AG04449 (cell line): ENCODE measurements at regions not wholly inside any gene's neighbourhood (a gene's known extent, or its start where the extent isn't known, plus 50 kb on each side); places are given as distances from the start of the nearest gene placed in this dataset.

Experiments used
- CTCF ChIA-PET: fragments of 350-600 bp; formaldehyde crosslinking; extraction: SDS; loops from one replicate; lab custom pipeline; 2021; ENCODE audit warnings: antibody characterized with exemption; lab: Yijun Ruan, JAX
- POLR2A ChIA-PET: fragments of 400-600, 350-600 bp; formaldehyde crosslinking; extraction: SDS; loops from one replicate; lab custom pipeline; 2020; ENCODE audit warnings: antibody characterized with exemption, inconsistent platforms; lab: Yijun Ruan, JAX
- DNase-seq: peaks from one replicate; pipeline ENCODE4 v3.0.0-alpha.2; 2010; ENCODE audit warnings: low read depth, low spot score
- H3K4me3 ChIP-seq: 2 replicates; pipeline ENCODE4 v1.5.1; 2011; ENCODE audit warnings: low read depth, mild to moderate bottlenecking, control low read depth, low read length
- TF ChIP-seq, protein P1 (sequence below): IDR thresholded peaks from one replicate; pipeline ENCODE4 v1.5.1; 2011; ENCODE audit warnings: mild to moderate bottlenecking, moderate library complexity, low read length, control low read depth, inconsistent platforms; ENCODE audit not compliant: insufficient read depth; ENCODE audit errors: missing control alignments

DNA sequence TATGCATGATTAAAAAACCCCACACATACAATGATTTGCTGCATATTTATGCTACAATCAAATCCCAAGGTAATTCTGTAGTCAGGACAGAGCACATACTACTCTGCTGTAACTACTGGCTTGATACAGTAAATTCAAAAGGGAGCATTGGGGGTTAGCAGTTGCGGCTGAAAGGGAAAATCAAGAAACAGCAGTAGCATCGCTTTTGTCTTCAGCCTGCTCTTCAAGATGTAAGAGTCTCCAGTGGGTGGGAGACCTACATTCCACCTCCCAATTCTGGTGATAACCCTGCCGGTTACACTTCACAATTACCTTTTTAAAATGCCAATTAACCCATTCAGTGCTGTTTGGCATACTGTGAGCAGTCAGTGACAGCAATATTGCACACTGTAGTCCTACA lies 259.4 kb downstream of the NR2F2 start:
- CTCF ChIA-PET = no interaction called here
- no peak for DNase-seq
- POLR2A ChIA-PET = no interaction called here
- TF ChIP-seq, protein P1, sequence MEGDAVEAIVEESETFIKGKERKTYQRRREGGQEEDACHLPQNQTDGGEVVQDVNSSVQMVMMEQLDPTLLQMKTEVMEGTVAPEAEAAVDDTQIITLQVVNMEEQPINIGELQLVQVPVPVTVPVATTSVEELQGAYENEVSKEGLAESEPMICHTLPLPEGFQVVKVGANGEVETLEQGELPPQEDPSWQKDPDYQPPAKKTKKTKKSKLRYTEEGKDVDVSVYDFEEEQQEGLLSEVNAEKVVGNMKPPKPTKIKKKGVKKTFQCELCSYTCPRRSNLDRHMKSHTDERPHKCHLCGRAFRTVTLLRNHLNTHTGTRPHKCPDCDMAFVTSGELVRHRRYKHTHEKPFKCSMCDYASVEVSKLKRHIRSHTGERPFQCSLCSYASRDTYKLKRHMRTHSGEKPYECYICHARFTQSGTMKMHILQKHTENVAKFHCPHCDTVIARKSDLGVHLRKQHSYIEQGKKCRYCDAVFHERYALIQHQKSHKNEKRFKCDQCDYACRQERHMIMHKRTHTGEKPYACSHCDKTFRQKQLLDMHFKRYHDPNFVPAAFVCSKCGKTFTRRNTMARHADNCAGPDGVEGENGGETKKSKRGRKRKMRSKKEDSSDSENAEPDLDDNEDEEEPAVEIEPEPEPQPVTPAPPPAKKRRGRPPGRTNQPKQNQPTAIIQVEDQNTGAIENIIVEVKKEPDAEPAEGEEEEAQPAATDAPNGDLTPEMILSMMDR = no peak
- H3K4me3 ChIP-seq = no peak overlapping the region

DNA sequence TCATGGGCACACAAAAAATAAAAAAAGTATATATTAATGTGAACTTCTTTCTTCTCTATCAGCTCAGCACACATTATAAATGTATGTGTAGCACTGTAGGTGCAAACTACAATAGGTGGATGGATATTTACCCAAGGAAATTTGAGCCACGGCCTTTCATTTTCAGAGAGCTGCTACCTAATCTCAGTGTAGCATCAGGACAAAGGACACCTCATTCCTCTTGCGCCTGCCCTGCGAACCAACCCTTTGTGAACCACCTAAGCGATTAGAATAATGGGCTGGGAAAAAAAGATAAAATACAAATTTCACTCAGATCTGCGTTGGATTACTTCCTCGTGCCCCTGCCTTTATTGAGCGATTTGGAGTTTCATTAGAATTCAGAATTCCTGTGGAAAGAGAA lies 263.2 kb downstream of the NR2F2 start:
- ChIA-PET CTCF (no interaction called here), POLR2A (no interaction called here)

DNA sequence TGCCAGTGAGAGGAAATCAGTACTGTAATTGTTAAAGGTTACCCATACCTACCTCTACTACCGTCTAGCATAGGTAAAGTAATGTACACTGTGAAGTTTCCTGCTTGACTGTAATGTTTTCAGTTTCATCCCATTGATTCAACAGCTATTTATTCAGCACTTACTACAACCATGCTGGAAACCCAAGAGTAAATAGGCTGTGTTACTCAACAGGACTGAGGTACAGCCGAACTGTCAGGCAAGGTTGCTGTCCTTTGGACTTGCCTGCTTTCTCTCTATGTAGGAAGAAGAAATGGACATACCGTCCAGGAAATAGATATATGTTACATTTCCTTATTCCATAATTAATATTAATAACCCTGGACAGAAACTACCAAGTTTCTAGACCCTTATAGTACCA lies 265.5 kb downstream of the NR2F2 start:
- DNase-seq = no peak
- POLR2A ChIA-PET = no interaction called here

More for the DNA sequence above, 263.2 kb downstream of the NR2F2 start:
- no peak for DNase-seq
- TF ChIP-seq, protein P1 = no peak
- no peak overlapping the region for H3K4me3 ChIP-seq

DNA sequence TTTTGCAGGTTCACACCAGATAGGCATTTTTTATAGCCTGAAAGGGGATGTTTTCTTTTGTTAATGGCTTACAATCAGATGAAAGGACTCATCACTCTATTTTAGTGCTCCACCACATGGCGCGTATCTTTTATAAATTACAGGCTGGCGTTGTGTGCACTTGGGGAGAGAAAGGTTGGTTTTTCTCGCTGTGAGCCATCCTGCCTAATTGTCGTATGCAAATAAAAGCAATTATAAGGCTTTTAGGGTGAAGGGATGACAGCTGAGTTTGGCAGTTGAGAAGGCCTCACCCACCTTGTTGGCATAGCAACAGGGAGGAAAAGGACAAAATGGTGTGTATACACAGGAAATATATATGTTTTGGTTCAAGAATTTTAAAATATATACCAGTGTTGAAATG lies 268.0 kb downstream of the NR2F2 start:
- DNase-seq = no peak
- TF ChIP-seq, protein P1 = no peak
- H3K4me3 ChIP-seq = no peak overlapping the region
- ChIA-PET CTCF (no interaction called here), POLR2A (no interaction called here)

More for the DNA sequence above, 265.5 kb downstream of the NR2F2 start:
- TF ChIP-seq, protein P1 = no peak
- H3K4me3 ChIP-seq = no peak overlapping the region
- CTCF ChIA-PET = no interaction called here

DNA sequence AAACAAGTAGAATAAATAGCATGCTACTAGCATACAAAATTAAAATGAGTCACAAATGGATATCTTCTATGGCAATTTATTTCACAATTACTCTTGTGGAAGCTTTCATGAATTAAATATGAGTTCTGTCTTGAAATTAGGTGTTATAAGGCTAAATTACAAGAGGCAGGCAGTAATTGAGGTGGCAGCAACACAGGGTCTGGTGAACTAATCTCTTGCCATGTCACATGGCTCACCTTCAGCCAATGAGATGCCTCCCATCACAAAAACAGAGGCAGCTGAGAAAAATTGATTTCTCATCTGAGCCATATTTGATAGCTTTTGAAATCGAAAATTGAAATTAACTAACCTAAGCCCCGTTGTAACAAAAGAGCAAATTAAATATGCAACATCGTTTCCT lies 268.8 kb downstream of the NR2F2 start:
- DNase-seq = no peak
- POLR2A ChIA-PET = no interaction called here
- H3K4me3 ChIP-seq = no peak overlapping the region
- TF ChIP-seq, protein P1 = no peak
- CTCF ChIA-PET = no interaction called here

DNA sequence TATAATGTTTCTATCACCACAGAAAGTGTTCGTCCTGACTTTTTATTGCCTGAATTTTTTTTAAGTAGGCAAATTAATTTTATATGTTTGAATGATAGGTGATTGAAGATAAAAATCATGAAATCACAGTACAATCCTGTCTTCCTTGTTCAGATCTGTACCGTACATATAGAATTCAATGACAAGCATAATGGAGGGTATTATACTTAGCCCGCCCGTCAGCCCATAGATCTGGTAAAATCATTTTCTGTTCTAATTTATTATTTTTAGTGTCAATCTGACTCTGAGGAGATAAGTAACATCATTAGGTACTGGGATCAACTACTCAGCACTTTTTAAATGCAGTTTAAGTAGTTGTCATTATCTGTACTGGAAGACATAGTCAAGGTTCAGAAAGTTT lies 269.9 kb downstream of the NR2F2 start:
- H3K4me3 ChIP-seq = no peak overlapping the region
- TF ChIP-seq, protein P1 = no peak
- POLR2A ChIA-PET = no interaction called here
- CTCF ChIA-PET = no interaction called here
- DNase-seq = no peak

DNA sequence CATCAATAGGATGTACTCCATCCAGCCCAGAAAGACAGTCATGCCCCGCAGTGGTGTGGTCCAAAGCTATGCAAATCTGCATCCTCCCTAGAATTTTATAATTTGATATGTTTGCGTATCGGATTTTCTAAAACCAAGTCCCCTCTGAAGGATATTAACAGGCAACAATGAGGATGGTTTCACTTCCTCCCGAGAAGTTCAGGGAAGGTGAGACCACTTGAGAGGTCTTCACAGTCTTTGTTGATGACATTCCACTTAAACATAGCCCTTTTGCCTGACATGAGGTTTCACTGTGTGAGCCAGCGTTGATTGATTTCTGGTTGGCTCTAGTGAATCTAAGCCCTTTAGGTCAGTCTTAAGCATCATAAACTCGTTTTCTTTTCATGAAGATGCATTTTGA lies 276.1 kb downstream of the NR2F2 start:
- CTCF ChIA-PET = no interaction called here

More for the DNA sequence above, 276.1 kb downstream of the NR2F2 start:
- TF ChIP-seq, protein P1 = no peak
- no peak for DNase-seq
- H3K4me3 ChIP-seq = no peak overlapping the region
- POLR2A ChIA-PET = no interaction called here
